ENCODE measurements at regions not wholly inside any gene's neighbourhood (a gene's known extent, or its start where the extent isn't known, plus 50 kb on each side); places are given as distances from the start of the nearest gene placed in this dataset.

- H3K4me2 ChIP-seq: no peak overlapping the region
- Mint-ChIP-seq H3K27ac (no peak overlapping the region), H3K36me3 (ENCODE audit: low read depth) (no peaks in the 10 kb centered on the region), H3K27me3 (ENCODE audit: insufficient read depth, low read depth, poor library complexity) (no peaks in the 10 kb centered on the region), H3K4me3 (no peak overlapping the region), H3K4me1 (no peaks in the 10 kb centered on the region; the same call in 2 of the 3 replicates), H3K9me3 (no peaks in the 10 kb centered on the region)
- ATAC-seq: no peak
- H3K4me3 ChIP-seq: no peak overlapping the region
- no peak for DNase-seq (ENCODE audit: low spot score)
- no peaks in the 10 kb centered on the region for H3K27me3 ChIP-seq (ENCODE audit: insufficient read depth)
- H3K9me2 ChIP-seq (ENCODE audit: insufficient read depth): no peaks in the 10 kb centered on the region
- no peaks in the 10 kb centered on the region for H4K20me1 ChIP-seq (replicated peaks; ENCODE audit: insufficient read depth)
- no peaks in the 10 kb centered on the region for H3K36me3 ChIP-seq (ENCODE audit: insufficient read depth)
- TF ChIP-seq REST (IDR thresholded peaks at IDR 0.05; ENCODE audit: unreplicated experiment) (no peak), EZH2phosphoT487 (IDR thresholded peaks at IDR 0.05; ENCODE audit: unreplicated experiment) (no peak), ZNF331 (CRISPR knock-in tag; IDR thresholded peaks at IDR 0.05; ENCODE audit: low read depth) (no peak), ETS1 (IDR thresholded peaks at IDR 0.05) (no peak), EZH2 (IDR thresholded peaks at IDR 0.05; ENCODE audit: low read depth, unreplicated experiment) (no peak), STAT1 (IDR thresholded peaks at IDR 0.05; ENCODE audit: unreplicated experiment) (no peak), POLR2AphosphoS5 (IDR thresholded peaks at IDR 0.05; ENCODE audit: low read depth) (no peak), CREB1 (CRISPR knock-in tag; IDR thresholded peaks at IDR 0.05; ENCODE audit: low read depth) (no peak), ZNF114 (CRISPR knock-in tag; IDR thresholded peaks at IDR 0.05) (no peak), ZNF462 (CRISPR knock-in tag; IDR thresholded peaks at IDR 0.05) (no peak), JUNB (IDR thresholded peaks at IDR 0.05; ENCODE audit: unreplicated experiment) (no peak), CTCF (conservative IDR thresholded peaks at IDR 0.05; ENCODE audit: low read depth in 2 of 2) (no peak), NANOG (IDR thresholded peaks at IDR 0.05; ENCODE audit: borderline replicate concordance) (no peak)
- H3K4me1 ChIP-seq (ENCODE audit: insufficient read depth): no peaks in the 10 kb centered on the region
- H3K79me2 ChIP-seq (replicated peaks; ENCODE audit: insufficient read depth): no peaks in the 10 kb centered on the region
- H3K27ac ChIP-seq (ENCODE audit: low read depth): no peak overlapping the region
- no peak overlapping the region for H2AFZ ChIP-seq
- no peaks in the 10 kb centered on the region for H3F3A ChIP-seq (replicated peaks; ENCODE audit: low read depth)
These were observed 100.4 kb downstream of the LURAP1L start for GRCh38 chr9:12875191-12875590.

All from GM23338 (cell line).